ENCODE measurements at regions not wholly inside any gene's neighbourhood (a gene's known extent, or its start where the extent isn't known, plus 50 kb on each side); places are given as distances from the start of the nearest gene placed in this dataset.

DNA sequence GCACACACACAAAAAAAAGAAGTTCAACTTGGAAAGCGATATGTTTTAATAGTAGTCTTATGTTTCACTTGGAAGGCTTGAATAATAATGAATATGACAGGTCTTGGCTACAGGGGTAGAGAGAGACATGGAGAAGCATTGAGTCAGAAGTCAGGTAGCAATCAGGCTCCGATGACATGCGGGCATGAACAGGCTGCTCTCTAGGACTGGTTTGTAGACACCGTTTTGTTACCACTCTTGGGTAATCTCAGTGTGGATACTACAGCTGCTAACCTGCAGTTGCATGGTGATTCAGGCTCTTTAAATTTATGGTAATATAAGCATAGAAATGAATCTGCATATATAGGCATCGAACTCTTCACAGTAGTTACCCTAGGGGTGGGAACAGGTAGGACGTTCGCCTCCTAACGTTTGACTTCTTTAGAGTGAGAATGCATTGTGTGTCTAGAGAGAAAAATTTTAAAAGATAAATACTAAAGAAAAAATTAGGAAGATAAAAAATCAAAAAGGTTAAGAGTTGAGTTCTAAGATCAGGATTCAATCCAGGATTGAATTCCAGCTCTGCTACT is 241.6 kb upstream of the KBTBD8 start:
- no peaks in the 10 kb centered on the region for H3K9me3 ChIP-seq (replicated peaks; ENCODE audit: insufficient read depth, low read length)
- H3K9ac ChIP-seq (ENCODE audit: low read length) = no peak overlapping the region
- no peaks in the 10 kb centered on the region for H3F3A ChIP-seq (ENCODE audit: insufficient read depth, low read length)
- H2AFZ ChIP-seq (ENCODE audit: low read length) = no peak overlapping the region
- no peaks in the 10 kb centered on the region for H3K36me3 ChIP-seq (replicated peaks; ENCODE audit: insufficient read depth, low read length)
- H4K20me1 ChIP-seq (ENCODE audit: insufficient read depth, low read length) = no peaks in the 10 kb centered on the region
- no peaks in the 10 kb centered on the region for H3K9me2 ChIP-seq (replicated peaks; ENCODE audit: insufficient read depth, low read length)
- no peak for DNase-seq
- no peak overlapping the region for H3K27ac ChIP-seq (ENCODE audit: low read length)
- no peak overlapping the region for H3K4me3 ChIP-seq (ENCODE audit: low read length)
- H3K27me3 ChIP-seq (replicated peaks; ENCODE audit: insufficient read depth, low read length) = no peaks in the 10 kb centered on the region
- TF ChIP-seq EZH2 (optimal IDR thresholded peaks at IDR 0.05; ENCODE audit: low read depth, low read length) = no peak
- TF ChIP-seq, protein P1, sequence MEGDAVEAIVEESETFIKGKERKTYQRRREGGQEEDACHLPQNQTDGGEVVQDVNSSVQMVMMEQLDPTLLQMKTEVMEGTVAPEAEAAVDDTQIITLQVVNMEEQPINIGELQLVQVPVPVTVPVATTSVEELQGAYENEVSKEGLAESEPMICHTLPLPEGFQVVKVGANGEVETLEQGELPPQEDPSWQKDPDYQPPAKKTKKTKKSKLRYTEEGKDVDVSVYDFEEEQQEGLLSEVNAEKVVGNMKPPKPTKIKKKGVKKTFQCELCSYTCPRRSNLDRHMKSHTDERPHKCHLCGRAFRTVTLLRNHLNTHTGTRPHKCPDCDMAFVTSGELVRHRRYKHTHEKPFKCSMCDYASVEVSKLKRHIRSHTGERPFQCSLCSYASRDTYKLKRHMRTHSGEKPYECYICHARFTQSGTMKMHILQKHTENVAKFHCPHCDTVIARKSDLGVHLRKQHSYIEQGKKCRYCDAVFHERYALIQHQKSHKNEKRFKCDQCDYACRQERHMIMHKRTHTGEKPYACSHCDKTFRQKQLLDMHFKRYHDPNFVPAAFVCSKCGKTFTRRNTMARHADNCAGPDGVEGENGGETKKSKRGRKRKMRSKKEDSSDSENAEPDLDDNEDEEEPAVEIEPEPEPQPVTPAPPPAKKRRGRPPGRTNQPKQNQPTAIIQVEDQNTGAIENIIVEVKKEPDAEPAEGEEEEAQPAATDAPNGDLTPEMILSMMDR (IDR thresholded peaks at IDR 0.05; ENCODE audit: low read length) = no peak
- H3K4me2 ChIP-seq (ENCODE audit: low read depth, low read length) = no peak overlapping the region
- H3K79me2 ChIP-seq (ENCODE audit: low read length) = no peaks in the 10 kb centered on the region
- H3K4me1 ChIP-seq (ENCODE audit: low read length) = no peaks in the 10 kb centered on the region

DNA sequence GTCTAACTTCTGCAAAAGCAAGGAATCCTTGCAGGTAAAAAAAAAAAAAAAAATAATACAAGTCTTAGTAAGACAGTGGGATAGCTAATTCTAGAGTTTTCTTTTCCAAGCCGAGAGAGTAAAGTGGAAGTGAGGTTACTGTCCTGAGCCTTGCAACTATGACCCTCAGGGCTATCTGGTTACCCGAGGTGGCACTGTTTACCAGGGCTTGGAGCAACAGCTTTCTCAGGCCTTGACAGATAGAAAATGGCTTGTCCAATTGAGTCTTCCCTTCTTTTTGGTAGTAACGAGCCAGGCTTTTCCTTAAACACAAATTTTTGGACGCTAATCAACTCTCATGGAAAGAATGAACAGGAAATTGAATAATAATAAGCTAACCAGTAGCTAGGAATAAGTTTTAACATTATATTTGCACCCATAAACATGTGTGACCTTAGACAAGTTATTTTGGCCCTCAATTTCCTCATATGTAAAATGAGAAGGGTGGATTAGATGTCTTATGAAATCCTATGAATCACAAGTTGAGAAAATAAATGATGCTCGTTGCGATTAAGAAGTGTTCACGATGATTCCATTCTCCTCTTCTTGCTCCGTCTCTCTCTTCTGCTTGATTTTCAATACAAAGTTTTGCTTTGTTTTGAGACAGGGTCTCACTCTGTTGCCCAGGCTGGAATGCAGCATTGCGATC is 236.9 kb upstream of the KBTBD8 start:
- Histone ChIP-seq H3F3A (ENCODE audit: insufficient read depth, low read length) (no peaks in the 10 kb centered on the region), H2AFZ (ENCODE audit: low read length) (no peak overlapping the region), H3K9ac (ENCODE audit: low read length) (no peak overlapping the region), H3K4me1 (ENCODE audit: low read length) (no peaks in the 10 kb centered on the region), H3K36me3 (replicated peaks; ENCODE audit: insufficient read depth, low read length) (no peaks in the 10 kb centered on the region), H3K79me2 (ENCODE audit: low read length) (no peaks in the 10 kb centered on the region), H4K20me1 (ENCODE audit: insufficient read depth, low read length) (no peaks in the 10 kb centered on the region), H3K27me3 (replicated peaks; ENCODE audit: insufficient read depth, low read length) (no peaks in the 10 kb centered on the region), H3K9me2 (replicated peaks; ENCODE audit: insufficient read depth, low read length) (no peaks in the 10 kb centered on the region), H3K4me2 (ENCODE audit: low read depth, low read length) (no peak overlapping the region), H3K4me3 (ENCODE audit: low read length) (no peak overlapping the region), H3K27ac (ENCODE audit: low read length) (no peak overlapping the region), H3K9me3 (replicated peaks; ENCODE audit: insufficient read depth, low read length) (no peaks in the 10 kb centered on the region)
- TF ChIP-seq, protein P1 (IDR thresholded peaks at IDR 0.05; ENCODE audit: low read length) = no peak
- TF ChIP-seq EZH2 (optimal IDR thresholded peaks at IDR 0.05; ENCODE audit: low read depth, low read length) (no peak), EZH2phosphoT487 (IDR thresholded peaks at IDR 0.05; ENCODE audit: low read length) (no peak)
- DNase-seq = no peak

DNA sequence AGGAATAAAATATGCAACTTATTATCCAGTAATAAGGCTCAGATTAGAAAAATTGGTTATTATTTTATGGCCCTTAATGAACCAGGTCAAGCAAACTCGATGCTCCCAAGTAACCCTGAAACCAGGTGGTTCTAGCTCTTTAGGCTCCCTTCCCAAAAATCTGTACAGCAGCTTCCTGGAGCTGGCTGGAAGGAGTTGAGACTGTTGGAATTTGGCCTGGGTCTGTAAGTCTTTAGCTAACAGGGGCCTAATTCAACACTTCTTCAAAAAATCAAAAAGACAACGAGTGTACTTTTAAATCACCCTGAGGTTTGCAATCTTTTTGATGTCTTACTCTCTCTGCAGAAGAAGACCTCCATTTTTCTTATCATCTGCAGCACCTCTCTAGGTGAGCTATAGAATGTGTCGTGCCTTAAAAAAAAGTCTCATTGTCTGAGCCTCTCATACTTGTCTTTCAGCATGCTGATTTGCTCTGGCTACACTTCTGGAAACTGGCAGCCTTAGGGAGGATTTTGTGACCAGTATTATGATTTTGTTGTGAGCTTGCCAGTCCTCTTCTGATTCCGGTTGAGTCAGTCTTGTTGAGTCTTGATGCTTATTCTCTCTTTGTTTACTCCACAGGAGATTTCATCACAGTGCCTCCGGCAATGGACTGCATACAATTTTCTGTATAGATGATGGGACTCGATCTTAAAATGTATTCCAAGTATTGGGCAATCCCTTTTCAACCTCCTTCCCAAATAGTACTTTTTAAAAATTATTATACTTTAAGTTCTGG is 235.0 kb upstream of the KBTBD8 start:
- no peaks in the 10 kb centered on the region for H3K4me1 ChIP-seq (ENCODE audit: low read length)
- no peak overlapping the region for H3K4me2 ChIP-seq (ENCODE audit: low read depth, low read length)
- no peak overlapping the region for H3K4me3 ChIP-seq (ENCODE audit: low read length)
- no peaks in the 10 kb centered on the region for H3K36me3 ChIP-seq (replicated peaks; ENCODE audit: insufficient read depth, low read length)
- H3K27ac ChIP-seq (ENCODE audit: low read length) = no peak overlapping the region
- H3K9ac ChIP-seq (ENCODE audit: low read length) = no peak overlapping the region
- no peaks in the 10 kb centered on the region for H4K20me1 ChIP-seq (ENCODE audit: insufficient read depth, low read length)
- DNase-seq = no peak
- TF ChIP-seq, protein P1 (IDR thresholded peaks at IDR 0.05; ENCODE audit: low read length) = no peak
- TF ChIP-seq EZH2 (optimal IDR thresholded peaks at IDR 0.05; ENCODE audit: low read depth, low read length) (no peak), EZH2phosphoT487 (IDR thresholded peaks at IDR 0.05; ENCODE audit: low read length) (no peak)
- H3K79me2 ChIP-seq (ENCODE audit: low read length) = no peaks in the 10 kb centered on the region
- H3K9me2 ChIP-seq (replicated peaks; ENCODE audit: insufficient read depth, low read length) = no peaks in the 10 kb centered on the region
- no peaks in the 10 kb centered on the region for H3F3A ChIP-seq (ENCODE audit: insufficient read depth, low read length)
- H3K9me3 ChIP-seq (replicated peaks; ENCODE audit: insufficient read depth, low read length) = no peaks in the 10 kb centered on the region
- no peaks in the 10 kb centered on the region for H3K27me3 ChIP-seq (replicated peaks; ENCODE audit: insufficient read depth, low read length)
- H2AFZ ChIP-seq (ENCODE audit: low read length) = no peak overlapping the region
